Panc1 (cell line): ENCODE measurements at regions not wholly inside any gene's neighbourhood (a gene's known extent, or its start where the extent isn't known, plus 50 kb on each side); places are given as distances from the start of the nearest gene placed in this dataset.

Experiments
- ATAC-seq: fragments of 200-7000 bp; cut with Tn5 transposase; 2 replicates; pipeline ENCODE4 v1.9.1; 2020; ENCODE audit warnings: mild to moderate bottlenecking, moderate library complexity
- BruUV-seq: library from RNA; stranded (reverse); fragments of 400-500 nt; replicated peaks from 2 replicates; lab custom pipeline; 2021; lab: Mats Ljungman, UMichigan
- CTCF ChIA-PET: fragments of 300-600 bp; sonication (Branson Sonifier 250); formaldehyde crosslinking; loops from one replicate; lab custom pipeline; 2022; ENCODE audit warnings: antibody characterized with exemption; lab: Charles Lee
- POLR2A ChIA-PET: fragments of 300-600 bp; sonication (Branson Sonifier 250); formaldehyde crosslinking; loops from one replicate; lab custom pipeline; 2022; ENCODE audit warnings: antibody characterized with exemption; lab: Charles Lee
- DNase-seq: peaks from one replicate; pipeline ENCODE4 v3.0.0-alpha.2; 2010; ENCODE audit warnings: low read depth, low spot score
- H3K27ac ChIP-seq: 2 replicates; pipeline ENCODE4 v1.5.1; 2011; ENCODE audit warnings: mild to moderate bottlenecking, low read length, inconsistent platforms
- H3K27me3 ChIP-seq: fragments of 200-500 bp; sonication (Bioruptor generic); 2 replicates; pipeline ENCODE4 v1.6.0; 2014; ENCODE audit warnings: low read length, inconsistent platforms; ENCODE audit not compliant: control insufficient read depth, insufficient read depth
- H3K36me3 ChIP-seq: fragments of 200-500 bp; sonication (Bioruptor generic); 2 replicates; pipeline ENCODE4 v1.5.1; 2014; ENCODE audit warnings: inconsistent platforms, mild to moderate bottlenecking, low read length, moderate library complexity; ENCODE audit not compliant: control insufficient read depth, insufficient read depth
- H3K4me1 ChIP-seq: 2 replicates; pipeline ENCODE4 v1.5.1; 2011; ENCODE audit warnings: inconsistent platforms, mild to moderate bottlenecking, low read length, moderate library complexity; ENCODE audit not compliant: control insufficient read depth, insufficient read depth
- H3K4me3 ChIP-seq, 2 experiments: 2 replicates each; pipeline ENCODE4 v1.5.1; 2011 to 2012; ENCODE audit warnings: low read depth in 2 of 2, low read length in 2 of 2, mild to moderate bottlenecking in 2 of 2, inconsistent platforms in 1 of 2, moderate library complexity in 1 of 2
- H3K9me3 ChIP-seq: fragments of 200-500 bp; sonication (Bioruptor generic); 2 replicates; pipeline ENCODE4 v1.5.1; 2014; ENCODE audit warnings: low read depth, mild to moderate bottlenecking, inconsistent platforms, low read length, moderate library complexity; ENCODE audit not compliant: control insufficient read depth, insufficient read depth
- CTCF ChIP-seq: fragments of 450-650 bp; IDR thresholded peaks from 2 replicates; pipeline ENCODE4 v1.5.1; 2017; ENCODE audit warnings: mild to moderate bottlenecking
- POLR2AphosphoS5 ChIP-seq: IDR thresholded peaks from 2 replicates; pipeline ENCODE4 v1.6.1; 2012; ENCODE audit warnings: mild to moderate bottlenecking, low read depth, low read length, moderate library complexity
- REST ChIP-seq, 2 experiments: IDR thresholded peaks; 2 replicates each; pipeline ENCODE4 v1.6.1; 2011 to 2012; ENCODE audit warnings: low read depth in 2 of 2, control low read depth in 1 of 2, low read length in 1 of 2, mild to moderate bottlenecking in 1 of 2, moderate library complexity in 1 of 2; ENCODE audit not compliant: insufficient read depth in 1 of 2
- SIN3A ChIP-seq: IDR thresholded peaks from 2 replicates; pipeline ENCODE4 v1.6.1; 2012; ENCODE audit warnings: low read depth, mild to moderate bottlenecking, low read length, moderate library complexity, borderline replicate concordance; ENCODE audit not compliant: insufficient read depth
- TCF7L2 ChIP-seq: IDR thresholded peaks from 2 replicates; pipeline ENCODE4 v1.6.1; 2011; ENCODE audit warnings: mild to moderate bottlenecking, low read depth, low read length, inconsistent platforms
- in situ Hi-C: cut with HindIII; loops from 2 replicates; pipeline ENCODE4 v1.10.0; 2016; ENCODE audit warnings: low sequenced_read_pairs, low pct_unique_long_range_greater_than_20kb
- intact Hi-C: fragments of 100-400 bp; cut with micrococcal nuclease; formaldehyde crosslinking; loops from one replicate; pipeline ENCODE4 v1.10.0; 2022; ENCODE audit not compliant: unreplicated experiment

- ChIA-PET POLR2A (no interaction called here), CTCF (no interaction called here)
- no peaks in the 10 kb centered on the region for H3K9me3 ChIP-seq
- TF ChIP-seq SIN3A (no peak), POLR2AphosphoS5 (no peak), CTCF (no peak), REST (IDR thresholded peaks at IDR 0.05; ENCODE audit: insufficient read depth in 1 of 2, low read depth in 2 of 2, low read length in 1 of 2) (no peak), TCF7L2 (no peak)
- no peaks in the 10 kb centered on the region for H3K27me3 ChIP-seq
- intact Hi-C loops, result no loop called here
- H3K4me1 ChIP-seq, result no peaks in the 10 kb centered on the region
- no peak overlapping the region for H3K27ac ChIP-seq
- no peak overlapping the region for H3K4me3 ChIP-seq
- BruUV-seq, result no TSS peak
- ATAC-seq (no peak), DNase-seq (no peak)
- in situ Hi-C loops, result no loop called here
- H3K36me3 ChIP-seq, result no peaks in the 10 kb centered on the region
Measured at GRCh38 chr10:83572036-83572435, 567.3 kb upstream of the GHITM start.

- no peaks in the 10 kb centered on the region for H3K4me1 ChIP-seq
- H3K9me3 ChIP-seq, result no peaks in the 10 kb centered on the region
- no peak for ATAC-seq
- no peak overlapping the region for H3K4me3 ChIP-seq
- no peak for DNase-seq
- TF ChIP-seq SIN3A (no peak), POLR2AphosphoS5 (no peak), CTCF (no peak), REST (IDR thresholded peaks at IDR 0.05; ENCODE audit: insufficient read depth in 1 of 2, low read depth in 2 of 2, low read length in 1 of 2) (no peak), TCF7L2 (no peak)
- ChIA-PET CTCF (no interaction called here), POLR2A (no interaction called here)
- in situ Hi-C loops (no loop called here), intact Hi-C loops (no loop called here)
- H3K36me3 ChIP-seq, result no peaks in the 10 kb centered on the region
- H3K27me3 ChIP-seq, result no peaks in the 10 kb centered on the region
- no peak overlapping the region for H3K27ac ChIP-seq
- BruUV-seq, result no TSS peak
Measured at GRCh38 chr10:83574770-83575169, 564.5 kb upstream of the GHITM start.
